Right lobe of liver (tissue), 6 donors: ENCODE measurements at regions not wholly inside any gene's neighbourhood (a gene's known extent, or its start where the extent isn't known, plus 50 kb on each side); places are given as distances from the start of the nearest gene placed in this dataset.

Experiments used
- ATAC-seq, 4 donors: fragments of 200-7000 bp; cut with Tn5 transposase; one replicate each; pipeline ENCODE4 v1.9.1; 2020; ENCODE audit warnings: mild to moderate bottlenecking in 4 of 4, moderate library complexity in 4 of 4
- DNase-seq, 3 donors: peaks; one replicate each; pipeline ENCODE4 v3.0.0-alpha.2; 2020
- H3K27ac ChIP-seq, 3 donors: fragments of 200-600 bp; one replicate each; pipeline ENCODE4 v1.8.0; 2022
- H3K27me3 ChIP-seq, 2 donors: fragments of 200-600 bp; one replicate each; pipeline ENCODE4 v1.8.0; 2022
- H3K36me3 ChIP-seq, 4 donors: fragments of 200-600 bp; sonication (generic) in 1 of 4; one replicate each; pipeline versions ENCODE4 v1.5.1 to v1.8.0; 2017 to 2022; ENCODE audit warnings: control low read depth in 1 of 4
- H3K4me1 ChIP-seq, 4 donors: fragments of 200-600 bp; sonication (generic) in 1 of 4; one replicate each; pipeline versions ENCODE4 v1.5.1 to v1.8.0; 2017 to 2022; ENCODE audit warnings: control low read depth in 1 of 4
- H3K4me3 ChIP-seq, 3 donors: fragments of 200-600 bp; one replicate each; pipeline ENCODE4 v1.8.0; 2022
- H3K9me3 ChIP-seq, 4 donors: fragments of 200-600 bp; sonication (generic) in 1 of 4; one replicate each; pipeline versions ENCODE4 v1.5.1 to v1.8.0; 2017 to 2022; ENCODE audit warnings: control low read depth in 1 of 4
- CTCF ChIP-seq, 4 donors: fragments of 200-600 bp in 3 of 4; fragments of 450-650 bp in 1 of 4; IDR thresholded peaks; one replicate each; pipeline versions ENCODE4 v1.5.1 to v1.8.0; 2016 to 2022; ENCODE audit warnings: antibody characterized with exemption in 4 of 4, mild to moderate bottlenecking in 2 of 4
- POLR2A ChIP-seq: fragments of 450-650 bp; IDR thresholded peaks from one replicate; pipeline ENCODE4 v1.6.1; 2017; ENCODE audit warnings: antibody characterized with exemption, mild to moderate bottlenecking
- WGBS: methylation state at CpG from one replicate; pipeline ENCODE4 v1.1.6; 2018; ENCODE audit warnings: low coverage, low lambda C conversion rate; ENCODE audit not compliant: insufficient coverage; ENCODE audit errors: missing lambda C conversion rate; 5-methylcytosine and 5-hydroxymethylcytosine counted together
- intact Hi-C, 2 donors: fragments of 100-400 bp; cut with DNase I; formaldehyde crosslinking; loops; one replicate each; pipeline versions ENCODE4 v1.11.2 to v1.14.1; 2022
- donor health status: DM: no; HTN: yes; CAD: no.
- donor health status: DM: no; HTN: no; CAD: no.
- donor health status: DM: no; HTN: no; CAD: no.
- donor health status: DM: no; HTN: yes; CAD: no.
- donor health status: DM: no; HTN: yes; CAD: no.

GRCh38 chr14:98085751-98086150, 1186.2 kb downstream of the BCL11B start:
- 86% methylated on average over 1 of the region's 1 CpG for WGBS
- DNase-seq (no peak), ATAC-seq (no peak)
- Histone ChIP-seq H3K27me3 (no peaks in the 10 kb centered on the region), H3K36me3 (no peaks in the 10 kb centered on the region), H3K9me3 (no peaks in the 10 kb centered on the region), H3K4me1 (no peaks in the 10 kb centered on the region), H3K4me3 (no peak overlapping the region), H3K27ac (no peak overlapping the region)
- intact Hi-C loops, result no loop called here
- TF ChIP-seq CTCF (IDR thresholded peaks at IDR 0.05) (no peak), POLR2A (no peak)

- H3K4me3 ChIP-seq, result no peak overlapping the region
- no peak for TF ChIP-seq CTCF (IDR thresholded peaks at IDR 0.05)
- no peak for TF ChIP-seq POLR2A
- intact Hi-C loops, result no loop called here
- H3K4me1 ChIP-seq, result no peaks in the 10 kb centered on the region
- ATAC-seq (no peak), DNase-seq (no peak)
- H3K36me3 ChIP-seq, result no peaks in the 10 kb centered on the region
- no peaks in the 10 kb centered on the region for H3K27me3 ChIP-seq
- no peaks in the 10 kb centered on the region for H3K9me3 ChIP-seq
- WGBS, result 39% methylated on average over 2 of the region's 2 CpGs
- no peak overlapping the region for H3K27ac ChIP-seq
Measured at GRCh38 chr14:98093111-98093510, 1178.9 kb downstream of the BCL11B start.

- Histone ChIP-seq H3K36me3 (no peaks in the 10 kb centered on the region), H3K27ac (no peak overlapping the region), H3K27me3 (no peaks in the 10 kb centered on the region), H3K4me3 (no peak overlapping the region), H3K9me3 (no peaks in the 10 kb centered on the region), H3K4me1 (no peaks in the 10 kb centered on the region)
- TF ChIP-seq CTCF (IDR thresholded peaks at IDR 0.05), result no peak
- no peak for TF ChIP-seq POLR2A
- no peak for ATAC-seq
- intact Hi-C loops, result no loop called here
- 54% methylated on average over 2 of the region's 2 CpGs for WGBS
- no peak for DNase-seq
Measured at GRCh38 chr14:98099527-98099926, 1172.5 kb downstream of the BCL11B start.

- WGBS, result 35% methylated on average over 3 of the region's 3 CpGs
- no peaks in the 10 kb centered on the region for H3K36me3 ChIP-seq
- ATAC-seq, result no peak
Measured at GRCh38 chr14:98101323-98101722, 1170.7 kb downstream of the BCL11B start.

More at GRCh38 chr14:98101323-98101722, 1170.7 kb downstream of the BCL11B start:
- no peak for TF ChIP-seq CTCF (IDR thresholded peaks at IDR 0.05)
- no peak overlapping the region for H3K27ac ChIP-seq
- no peaks in the 10 kb centered on the region for H3K27me3 ChIP-seq
- DNase-seq, result no peak
- H3K4me1 ChIP-seq, result no peaks in the 10 kb centered on the region
- no peaks in the 10 kb centered on the region for H3K9me3 ChIP-seq
- intact Hi-C loops, result no loop called here
- H3K4me3 ChIP-seq, result no peak overlapping the region
